Stimulated activated CD4-positive, alpha-beta T cell treated with anti-CD3 and anti-CD28 coated beads, Interleukin-2, amount 100 ng/mL, for 4 hours (primary cell): ENCODE measurements at regions not wholly inside any gene's neighbourhood (a gene's known extent, or its start where the extent isn't known, plus 50 kb on each side); places are given as distances from the start of the nearest gene placed in this dataset.

Experiments
- DNase-seq: peaks from one replicate; pipeline ENCODE4 v3.0.0-alpha.2; 2020; ENCODE audit warnings: low read depth

- DNase-seq: no peak
These were observed 85.3 kb upstream of the PDE10A start for GRCh38 chr6:165748390-165748789.

GRCh38 chr6:165747963-165748362 is 84.9 kb upstream of the PDE10A start:
- no peak for DNase-seq

- no peak for DNase-seq
These were observed 83.3 kb upstream of the PDE10A start for GRCh38 chr6:165746331-165746730.

GRCh38 chr6:165745492-165745891 is 82.5 kb upstream of the PDE10A start:
- DNase-seq: no peak

GRCh38 chr6:165744555-165745228 is 81.7 kb upstream of the PDE10A start:
- no peak for DNase-seq

GRCh38 chr6:165743366-165743898 is 80.4 kb upstream of the PDE10A start:
- no peak for DNase-seq

GRCh38 chr6:165742047-165742446 is 79.0 kb upstream of the PDE10A start:
- no peak for DNase-seq

- DNase-seq: no peak
These were observed 74.4 kb upstream of the PDE10A start for GRCh38 chr6:165737396-165737795.

GRCh38 chr6:165735065-165735464 is 72.0 kb upstream of the PDE10A start:
- no peak for DNase-seq

- DNase-seq: no peak
These were observed 70.4 kb upstream of the PDE10A start for GRCh38 chr6:165733489-165733791.

GRCh38 chr6:165732696-165733488 is 69.9 kb upstream of the PDE10A start:
- DNase-seq: no peak

GRCh38 chr6:165729307-165729936 is 66.4 kb upstream of the PDE10A start:
- no peak for DNase-seq

- no peak for DNase-seq
These were observed 65.2 kb upstream of the PDE10A start for GRCh38 chr6:165728216-165728615.

GRCh38 chr6:165726965-165727381 is 63.9 kb upstream of the PDE10A start:
- DNase-seq: no peak

- DNase-seq: no peak
These were observed 63.3 kb upstream of the PDE10A start for GRCh38 chr6:165726290-165726875.

- no peak for DNase-seq
These were observed 62.2 kb upstream of the PDE10A start for GRCh38 chr6:165725201-165725600.

- no peak for DNase-seq
These were observed 60.3 kb upstream of the PDE10A start for GRCh38 chr6:165723326-165723725.

GRCh38 chr6:165722022-165722421 is 59.0 kb upstream of the PDE10A start:
- DNase-seq: no peak

- DNase-seq: no peak
These were observed 58.3 kb upstream of the PDE10A start for GRCh38 chr6:165721356-165721755.

- no peak for DNase-seq
These were observed 55.5 kb upstream of the PDE10A start for GRCh38 chr6:165718491-165718891.

GRCh38 chr6:165717732-165718465 is 54.9 kb upstream of the PDE10A start:
- DNase-seq: no peak

GRCh38 chr6:165716886-165717285 is 53.8 kb upstream of the PDE10A start:
- DNase-seq: no peak
